Stimulated activated CD4-positive, alpha-beta T cell treated with anti-CD3 and anti-CD28 coated beads, TNF-alpha, amount 100 ng/mL, for 1 hour (primary cell): ENCODE measurements at regions not wholly inside any gene's neighbourhood (a gene's known extent, or its start where the extent isn't known, plus 50 kb on each side); places are given as distances from the start of the nearest gene placed in this dataset.
"Not testable (repeated sequence)": the region's sequence is repeated elsewhere in the genome, so short reads cannot be mapped to it uniquely, and the experiment has no call there.

Experiments used
- DNase-seq, 3 donors: peaks; one replicate each; pipeline ENCODE4 v3.0.0-alpha.2; 2020; ENCODE audit warnings: low read depth in 3 of 3, low spot score in 1 of 3

- DNase-seq, result no peak
These were observed 176.2 kb downstream of the DIRAS2 start for GRCh38 chr9:90466441-90466840.

DNA sequence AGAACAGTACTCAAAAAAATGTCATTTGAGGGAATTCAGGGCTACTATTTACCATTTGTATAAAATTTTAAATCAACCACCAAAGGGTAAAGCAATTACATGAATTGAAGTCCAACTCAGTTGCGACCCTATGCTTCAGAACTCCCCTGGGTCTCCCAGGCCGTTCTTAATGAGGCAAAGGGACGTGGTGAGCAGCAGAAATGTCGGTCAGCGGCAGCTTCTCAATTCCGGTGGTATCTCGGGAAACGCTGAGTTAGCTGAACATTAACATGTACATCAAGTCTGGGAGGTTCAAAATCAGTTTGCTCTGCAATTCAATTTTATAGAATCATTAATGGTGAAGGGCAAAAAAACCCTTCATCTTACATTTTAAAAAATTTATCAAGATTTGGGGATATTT lies 173.2 kb downstream of the DIRAS2 start:
- no peak for DNase-seq

DNA sequence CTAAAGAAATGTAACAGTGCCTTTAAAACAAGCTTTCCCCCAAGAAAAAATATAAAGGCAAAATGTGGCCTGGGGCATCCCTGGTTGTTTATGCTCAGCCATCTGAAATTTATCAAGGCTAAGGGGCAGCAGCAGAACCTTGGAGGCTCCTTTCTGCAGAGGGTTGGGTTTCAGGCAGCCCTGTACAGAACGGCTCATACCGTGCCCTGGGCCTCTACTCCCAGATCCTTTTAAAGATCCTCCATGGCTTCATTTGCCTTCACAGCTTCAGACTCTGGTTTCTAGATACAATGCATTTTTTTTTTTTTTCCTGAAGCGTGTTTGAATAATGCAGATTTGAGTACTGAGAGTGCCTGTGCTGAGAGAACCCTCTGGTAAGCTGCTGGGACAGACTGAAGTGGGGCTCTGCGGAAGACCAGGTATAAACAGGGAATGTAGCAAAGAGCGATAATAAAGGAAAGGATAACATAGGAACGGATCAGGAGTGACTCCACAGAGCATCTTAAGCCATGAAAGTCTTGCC lies 172.7 kb downstream of the DIRAS2 start:
- DNase-seq, result no peak

GRCh38 chr9:90476058-90476457 lies 166.6 kb downstream of the DIRAS2 start:
- no peak for DNase-seq

DNA sequence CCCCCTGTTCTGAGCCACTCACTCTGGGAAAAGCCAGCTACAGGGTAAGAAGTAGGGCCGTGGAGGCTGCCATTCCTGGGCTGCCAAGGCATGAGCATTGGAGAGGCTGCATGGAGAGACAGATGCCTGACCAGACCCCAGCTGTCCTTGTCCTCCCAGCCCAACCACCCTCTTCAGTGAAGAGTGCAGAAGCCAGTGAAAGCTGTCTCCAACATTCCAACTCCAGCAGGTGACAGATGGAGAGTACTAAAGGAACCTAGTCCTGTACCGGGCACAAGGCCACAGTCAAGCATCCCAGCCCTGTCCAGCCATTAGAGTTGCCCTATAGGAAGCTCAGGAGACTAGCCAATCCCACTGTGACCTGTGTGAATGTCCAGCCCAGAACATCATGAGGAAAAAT lies 165.1 kb downstream of the DIRAS2 start:
- no peak for DNase-seq

- no peak for DNase-seq
These were observed 163.8 kb downstream of the DIRAS2 start for GRCh38 chr9:90478821-90479220.

DNA sequence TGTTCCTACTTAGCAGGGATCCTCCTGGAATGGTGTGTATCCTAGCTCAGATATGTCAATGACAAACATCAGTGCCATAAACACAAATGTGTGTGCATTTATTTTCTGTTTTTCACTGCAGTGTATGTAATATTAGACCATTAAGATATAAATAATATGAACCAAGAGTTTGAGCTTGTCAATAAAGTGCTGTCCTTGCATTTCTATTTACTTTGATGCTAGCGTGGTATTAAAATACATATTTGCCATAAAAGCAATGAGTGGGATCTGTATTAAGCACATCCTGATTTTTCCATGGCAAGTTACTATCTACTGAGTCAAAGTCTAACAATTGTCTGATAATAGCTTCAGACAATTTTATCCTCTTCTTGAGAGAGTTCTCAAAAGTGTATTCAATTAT lies 157.6 kb downstream of the DIRAS2 start:
- no peak for DNase-seq

- DNase-seq, result no peak
These were observed 153.6 kb downstream of the DIRAS2 start for GRCh38 chr9:90489066-90489465.

- DNase-seq, result no peak
These were observed 142.9 kb downstream of the DIRAS2 start for GRCh38 chr9:90499761-90500160.

GRCh38 chr9:90502134-90502533 lies 140.5 kb downstream of the DIRAS2 start:
- DNase-seq, result no peak

DNA sequence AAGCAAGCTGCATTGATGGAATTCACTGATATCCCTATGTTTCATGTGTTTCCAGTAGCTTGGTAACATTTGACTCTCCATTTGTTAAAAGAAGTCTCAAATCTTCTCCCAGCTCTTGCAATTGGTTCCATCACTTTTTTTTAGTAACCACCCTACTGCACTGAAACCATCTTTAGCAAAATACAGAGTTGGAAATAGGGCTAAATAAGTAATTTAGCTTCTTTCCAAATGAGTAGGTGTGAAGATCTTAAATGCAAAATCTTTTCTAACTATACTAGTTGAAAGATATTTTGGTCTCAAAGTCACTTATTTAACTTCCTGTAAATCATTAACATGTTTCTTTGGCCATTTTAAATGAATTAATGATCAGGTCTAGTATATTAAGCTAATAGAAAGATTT lies 138.1 kb downstream of the DIRAS2 start:
- no peak for DNase-seq

GRCh38 chr9:90505695-90506094 lies 136.9 kb downstream of the DIRAS2 start:
- no peak for DNase-seq

DNA sequence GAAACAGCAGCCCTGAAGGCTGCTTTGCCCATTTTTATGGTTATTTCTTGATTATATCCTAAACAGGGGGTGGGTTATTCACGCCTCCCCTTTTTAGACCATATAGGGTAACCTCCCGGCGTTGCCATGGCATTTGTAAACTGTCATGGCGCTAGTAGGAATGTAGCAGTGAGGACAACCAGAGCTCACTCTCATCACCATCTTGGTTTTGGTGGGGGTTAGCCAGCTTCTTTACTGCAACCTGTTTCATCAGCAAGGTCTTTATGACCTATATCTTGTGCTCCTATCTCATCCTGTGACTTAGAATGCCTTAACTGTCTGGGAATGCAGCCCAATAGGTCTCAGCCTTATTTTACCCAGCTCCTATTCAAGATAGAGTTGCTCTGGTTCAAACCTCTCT lies 136.2 kb downstream of the DIRAS2 start:
- not testable (repeated sequence) for DNase-seq

GRCh38 chr9:90507621-90508020 lies 135.0 kb downstream of the DIRAS2 start:
- DNase-seq, result no peak

DNA sequence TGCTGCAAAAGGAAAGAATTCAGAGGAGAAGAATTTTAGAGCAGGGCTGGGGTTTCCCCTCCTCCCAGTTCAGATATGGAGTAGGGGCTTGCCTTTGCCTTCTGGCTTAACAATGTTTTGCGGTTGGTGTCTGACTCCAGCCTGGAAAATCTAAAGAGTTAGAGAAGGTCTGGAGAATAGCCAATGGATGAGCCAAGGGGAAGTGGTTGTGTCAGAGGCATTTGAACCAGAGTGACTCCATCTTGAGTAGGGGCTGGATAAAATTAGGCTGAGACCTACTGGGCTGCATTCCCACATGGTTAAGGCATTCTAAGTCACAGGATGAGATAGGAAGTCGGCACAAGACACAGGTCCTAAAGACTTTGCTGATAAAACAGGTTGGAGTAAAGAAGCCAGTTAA lies 133.7 kb downstream of the DIRAS2 start:
- DNase-seq, result no peak

DNA sequence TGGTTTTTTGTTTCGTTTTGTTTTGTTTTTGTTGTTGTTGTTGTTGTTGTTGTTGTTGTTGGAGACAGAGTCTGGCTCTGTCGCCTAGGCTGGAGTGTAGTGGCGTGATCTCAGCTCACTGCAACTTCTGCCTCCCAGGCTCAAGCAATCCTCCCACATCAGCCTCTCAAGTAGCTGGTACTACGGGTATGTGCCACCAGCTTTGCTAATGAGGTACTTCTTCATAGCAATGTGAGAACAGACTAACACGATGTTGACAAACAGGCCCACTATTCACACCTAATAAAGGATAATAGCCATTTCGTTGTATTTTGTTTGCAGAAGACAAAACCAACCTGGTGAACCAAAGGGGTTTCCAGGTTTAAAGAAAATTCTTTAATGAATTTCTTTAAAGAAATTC lies 130.9 kb downstream of the DIRAS2 start:
- no peak for DNase-seq

DNA sequence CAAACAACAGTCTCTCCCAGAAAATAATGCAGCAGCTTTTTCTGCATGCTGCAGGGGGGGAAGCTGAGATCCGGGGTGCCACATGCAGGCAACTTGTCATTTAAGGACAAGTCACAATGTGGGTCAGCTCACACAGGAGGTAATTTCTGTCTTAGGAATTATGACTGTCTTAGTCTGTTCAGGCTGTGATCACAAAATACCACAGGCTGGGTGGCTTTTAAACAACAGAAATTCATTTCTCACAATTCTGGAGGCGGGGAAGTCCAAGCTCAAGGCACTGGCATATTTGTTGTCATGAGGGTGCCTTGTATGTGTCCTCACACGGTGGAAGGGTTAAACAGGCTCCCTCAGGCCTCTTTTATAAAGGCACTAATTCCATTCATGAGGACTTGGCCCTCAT lies 127.7 kb downstream of the DIRAS2 start:
- DNase-seq, result no peak

DNA sequence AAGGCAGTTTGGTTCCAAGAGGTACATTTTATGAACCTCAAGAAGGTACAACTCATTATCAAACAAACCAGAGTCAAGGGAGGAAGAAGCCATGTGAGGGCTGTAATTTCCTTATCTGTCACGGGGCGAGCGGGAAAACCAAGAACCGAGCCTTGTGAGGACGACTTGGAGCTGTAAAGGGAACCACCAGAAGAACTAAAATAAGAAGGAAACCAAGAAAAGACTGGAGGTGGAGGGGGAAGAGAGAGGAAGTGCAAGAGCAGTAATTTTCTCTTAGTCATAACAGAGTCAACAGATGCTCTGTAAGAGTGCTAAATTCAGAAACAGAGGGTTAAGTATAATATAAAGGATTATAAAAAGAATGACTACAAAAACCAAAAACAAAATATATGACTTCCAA lies 127.1 kb downstream of the DIRAS2 start:
- no peak for DNase-seq

GRCh38 chr9:90517103-90517502 lies 125.5 kb downstream of the DIRAS2 start:
- DNase-seq, result no peak

DNA sequence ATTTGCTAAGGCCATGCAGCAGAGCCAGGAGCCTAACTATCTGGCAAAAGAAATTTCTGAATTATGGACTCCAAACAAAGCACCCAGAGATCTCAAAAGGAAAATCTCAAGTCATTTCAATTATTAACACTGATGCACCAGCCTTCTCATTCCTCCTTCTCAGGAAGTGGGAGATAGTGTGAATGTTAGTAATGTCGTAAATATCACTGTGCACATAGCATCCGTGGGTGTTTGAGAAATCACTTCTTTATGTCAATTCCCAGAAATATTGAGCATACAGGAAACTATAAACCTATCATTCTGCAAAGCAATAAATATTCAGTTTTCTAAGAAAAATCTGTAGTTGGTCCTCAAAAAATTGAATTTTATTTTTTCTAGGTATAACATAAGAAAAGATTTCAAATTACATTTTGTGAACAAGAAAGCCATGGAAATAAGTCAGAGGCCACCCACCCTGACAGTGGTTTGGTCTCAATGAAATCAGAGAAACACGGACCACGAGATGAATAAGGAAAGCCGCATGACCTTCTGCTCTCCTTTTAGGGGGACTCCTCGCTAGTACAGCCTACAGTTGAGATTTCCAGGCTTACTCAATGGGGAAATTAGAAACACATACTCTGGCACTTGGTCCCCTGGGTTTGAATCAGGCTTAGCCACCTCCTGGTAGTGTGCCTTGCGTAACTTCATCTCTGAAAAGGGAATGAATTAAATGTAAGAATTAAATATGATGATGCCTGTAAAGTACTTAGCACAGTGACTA lies 120.6 kb downstream of the DIRAS2 start:
- no peak for DNase-seq

DNA sequence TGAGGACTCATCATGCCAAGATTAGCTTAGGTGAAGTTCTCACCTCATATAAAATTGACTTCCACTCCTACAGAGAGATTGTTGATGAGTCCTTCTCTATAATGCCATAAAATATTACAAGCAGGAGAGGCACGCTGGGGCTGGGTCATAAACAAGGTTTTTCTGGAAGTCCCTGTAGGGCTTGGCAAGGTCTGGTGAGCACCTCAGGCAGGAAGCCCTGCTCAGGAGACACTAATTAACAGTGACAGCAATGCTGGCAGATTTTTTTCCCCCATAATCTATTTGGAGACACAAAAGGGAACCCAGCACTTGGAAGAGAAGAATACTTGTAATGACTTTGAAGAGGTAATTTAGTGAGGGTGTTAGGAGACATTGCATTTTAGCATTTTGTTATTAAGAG lies 118.7 kb downstream of the DIRAS2 start:
- DNase-seq, result no peak

DNA sequence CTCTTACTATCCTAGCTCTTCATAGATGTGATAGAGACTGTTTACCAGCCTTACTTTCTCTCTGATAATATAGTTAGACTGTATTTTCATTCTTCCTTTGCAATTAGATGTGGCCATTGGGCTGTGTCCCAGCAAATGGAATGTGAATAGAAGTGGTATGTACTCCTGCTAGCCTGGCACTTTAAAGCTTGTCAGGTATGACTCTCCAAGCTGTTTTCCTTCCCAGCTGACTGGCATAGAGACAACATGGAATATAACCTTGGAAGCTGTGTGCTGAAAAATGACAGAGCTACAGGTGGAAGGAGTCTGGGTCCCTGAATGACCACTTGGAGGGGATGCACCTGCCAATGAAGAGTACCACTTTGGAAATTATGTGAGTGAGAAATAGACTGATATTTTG lies 116.2 kb downstream of the DIRAS2 start:
- DNase-seq, result no peak

DNA sequence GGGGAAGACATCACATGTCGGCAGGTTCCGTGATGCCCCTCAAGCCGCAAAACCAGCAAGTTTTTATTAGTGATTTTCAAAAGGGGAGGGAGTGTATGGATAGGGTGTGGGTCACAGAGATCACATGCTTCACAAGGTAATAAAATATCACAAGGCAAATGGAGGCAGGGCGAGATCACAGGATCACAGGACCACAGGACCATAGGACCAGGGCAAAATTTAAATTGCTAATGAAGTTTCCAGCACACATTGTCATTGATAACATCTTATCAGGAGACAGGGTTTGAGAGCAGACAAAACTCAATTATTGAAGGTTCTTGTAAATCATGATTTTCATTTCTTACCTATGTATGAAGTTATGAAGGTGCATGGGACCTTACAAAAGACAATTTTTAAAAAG lies 106.5 kb downstream of the DIRAS2 start:
- not testable (repeated sequence) for DNase-seq
